ENCODE measurements at regions not wholly inside any gene's neighbourhood (a gene's known extent, or its start where the extent isn't known, plus 50 kb on each side); places are given as distances from the start of the nearest gene placed in this dataset.

DNA sequence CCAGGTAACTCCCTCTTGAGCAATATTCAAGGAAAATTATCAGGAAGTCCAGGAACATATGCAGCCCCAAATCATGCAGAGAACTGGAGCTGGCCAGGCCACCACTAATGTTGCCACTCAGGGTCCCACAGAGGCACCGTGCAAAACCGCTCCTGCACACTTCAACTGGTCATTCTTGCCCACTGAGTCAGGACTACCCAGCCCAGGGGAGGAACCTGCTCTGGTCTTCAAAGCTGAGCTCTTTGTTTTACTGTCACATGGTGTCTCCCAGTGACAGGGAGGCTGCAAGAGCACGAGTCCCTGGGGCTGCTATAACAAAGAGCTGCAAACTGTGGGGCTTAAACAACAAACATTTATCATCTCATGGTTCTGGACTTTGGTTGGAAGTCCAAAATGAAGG, 336.0 kb upstream of the PRDM1 start:
- TF ChIP-seq, protein P1, sequence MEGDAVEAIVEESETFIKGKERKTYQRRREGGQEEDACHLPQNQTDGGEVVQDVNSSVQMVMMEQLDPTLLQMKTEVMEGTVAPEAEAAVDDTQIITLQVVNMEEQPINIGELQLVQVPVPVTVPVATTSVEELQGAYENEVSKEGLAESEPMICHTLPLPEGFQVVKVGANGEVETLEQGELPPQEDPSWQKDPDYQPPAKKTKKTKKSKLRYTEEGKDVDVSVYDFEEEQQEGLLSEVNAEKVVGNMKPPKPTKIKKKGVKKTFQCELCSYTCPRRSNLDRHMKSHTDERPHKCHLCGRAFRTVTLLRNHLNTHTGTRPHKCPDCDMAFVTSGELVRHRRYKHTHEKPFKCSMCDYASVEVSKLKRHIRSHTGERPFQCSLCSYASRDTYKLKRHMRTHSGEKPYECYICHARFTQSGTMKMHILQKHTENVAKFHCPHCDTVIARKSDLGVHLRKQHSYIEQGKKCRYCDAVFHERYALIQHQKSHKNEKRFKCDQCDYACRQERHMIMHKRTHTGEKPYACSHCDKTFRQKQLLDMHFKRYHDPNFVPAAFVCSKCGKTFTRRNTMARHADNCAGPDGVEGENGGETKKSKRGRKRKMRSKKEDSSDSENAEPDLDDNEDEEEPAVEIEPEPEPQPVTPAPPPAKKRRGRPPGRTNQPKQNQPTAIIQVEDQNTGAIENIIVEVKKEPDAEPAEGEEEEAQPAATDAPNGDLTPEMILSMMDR (IDR thresholded peaks at IDR 0.05), result no peak
- TF ChIP-seq EP300 (IDR thresholded peaks at IDR 0.05), result no peak
